ENCODE measurements at regions not wholly inside any gene's neighbourhood (a gene's known extent, or its start where the extent isn't known, plus 50 kb on each side); places are given as distances from the start of the nearest gene placed in this dataset.
"Not testable (repeated sequence)": the region's sequence is repeated elsewhere in the genome, so short reads cannot be mapped to it uniquely, and the experiment has no call there.

DNA sequence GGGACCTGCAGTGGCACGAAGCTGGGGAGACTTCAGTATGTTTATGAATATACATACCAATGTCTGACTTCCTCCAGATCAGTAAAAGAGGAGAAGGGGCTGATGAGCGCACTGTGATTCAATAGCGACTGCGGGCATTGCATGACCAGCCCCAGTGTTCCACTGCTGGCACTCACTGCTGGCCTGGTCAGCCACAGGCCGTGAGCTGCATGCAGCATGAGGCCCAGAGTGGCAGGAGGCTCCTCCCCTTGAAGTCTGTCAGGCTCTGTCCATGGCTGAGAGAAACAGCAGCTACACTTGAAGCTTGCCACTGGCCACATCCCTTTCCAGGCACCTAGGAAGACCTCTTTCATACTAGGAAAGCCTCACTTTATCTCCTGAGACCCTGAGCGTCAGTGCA lies 265.9 kb upstream of the CDYL start:
- no peak overlapping the region for H3K4me3 ChIP-seq (ENCODE audit: low read depth, low read length)

DNA sequence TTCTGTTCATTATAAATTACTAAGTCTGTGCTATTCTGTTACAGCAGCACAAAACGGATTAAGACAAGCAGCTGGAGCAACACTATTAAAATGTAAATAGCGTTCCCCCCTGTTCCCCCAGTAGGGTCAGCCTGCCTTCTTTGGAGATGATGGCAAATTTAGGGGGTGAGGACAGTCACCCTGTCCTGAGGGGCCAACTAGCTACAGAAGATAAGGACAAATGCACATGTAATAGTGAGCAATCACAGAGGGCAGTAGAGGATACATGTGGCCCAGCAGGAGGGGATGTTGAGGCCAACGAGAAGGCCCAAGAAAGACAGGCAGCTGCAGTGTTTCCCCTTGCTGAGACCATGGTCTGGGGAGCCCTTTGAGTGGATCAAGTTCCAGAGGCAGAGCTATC lies 266.7 kb upstream of the CDYL start:
- no peak overlapping the region for H3K4me3 ChIP-seq (ENCODE audit: low read depth, low read length)

DNA sequence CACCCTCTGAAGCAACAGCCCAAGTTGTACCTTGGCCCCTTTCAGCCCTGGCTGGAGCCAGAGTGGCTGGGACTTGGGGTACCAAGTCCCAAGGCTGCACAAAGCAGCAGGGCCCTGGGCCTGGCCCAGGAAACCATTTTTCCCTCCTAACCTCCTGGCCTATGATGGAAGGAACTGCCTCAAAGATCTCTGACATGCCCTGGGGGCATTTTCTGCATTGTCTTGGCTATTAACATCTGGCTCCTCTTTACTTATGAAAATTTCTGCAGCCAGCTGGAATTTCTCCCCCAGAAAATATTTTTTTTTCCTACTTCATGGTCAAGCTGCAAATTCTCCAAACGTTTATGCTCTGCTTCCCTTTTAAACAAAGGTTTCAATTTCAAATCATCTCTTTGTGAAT lies 269.4 kb upstream of the CDYL start:
- H3K4me3 ChIP-seq (ENCODE audit: low read depth, low read length), result no peak overlapping the region

DNA sequence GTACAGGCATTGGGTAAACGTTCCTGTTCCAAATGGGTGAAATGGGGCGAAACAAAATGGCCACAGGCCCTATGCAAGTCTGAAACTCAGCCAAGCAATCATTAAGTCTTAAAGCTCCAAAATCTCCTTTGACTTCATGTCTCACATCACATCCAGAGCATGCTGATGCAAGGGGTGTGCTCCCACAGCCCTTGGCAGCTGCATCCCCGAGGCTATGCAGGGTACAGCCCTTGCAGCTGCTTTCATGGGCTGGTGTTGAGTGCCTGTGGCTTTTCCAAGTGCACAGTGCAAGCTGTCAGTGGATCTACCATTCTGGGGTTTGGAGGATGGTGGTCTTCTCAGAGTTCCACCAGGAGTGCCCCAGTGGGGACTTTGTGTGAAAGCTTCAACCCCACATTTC lies 270.0 kb upstream of the CDYL start:
- H3K4me3 ChIP-seq (ENCODE audit: low read depth, low read length), result no peak overlapping the region

DNA sequence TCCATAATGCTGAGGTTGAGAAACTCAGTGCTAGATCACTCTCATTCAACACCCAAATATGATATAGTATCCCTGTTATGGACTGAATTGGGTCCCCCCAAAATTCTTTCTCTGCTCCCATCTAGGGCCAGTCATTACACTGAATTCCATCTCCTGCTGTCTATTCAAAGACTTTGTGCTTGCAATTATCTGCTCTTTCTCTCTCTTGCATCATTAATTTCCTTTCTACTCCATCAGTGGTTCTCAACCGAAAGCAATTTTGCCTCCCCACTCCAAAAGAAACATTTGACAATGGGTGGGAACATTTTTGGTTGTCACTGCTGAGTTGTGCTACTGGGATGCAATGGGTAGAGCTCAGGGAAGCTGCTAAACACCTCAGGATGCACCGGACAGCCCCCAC lies 271.5 kb upstream of the CDYL start:
- no peak overlapping the region for H3K4me3 ChIP-seq (ENCODE audit: low read depth, low read length)

DNA sequence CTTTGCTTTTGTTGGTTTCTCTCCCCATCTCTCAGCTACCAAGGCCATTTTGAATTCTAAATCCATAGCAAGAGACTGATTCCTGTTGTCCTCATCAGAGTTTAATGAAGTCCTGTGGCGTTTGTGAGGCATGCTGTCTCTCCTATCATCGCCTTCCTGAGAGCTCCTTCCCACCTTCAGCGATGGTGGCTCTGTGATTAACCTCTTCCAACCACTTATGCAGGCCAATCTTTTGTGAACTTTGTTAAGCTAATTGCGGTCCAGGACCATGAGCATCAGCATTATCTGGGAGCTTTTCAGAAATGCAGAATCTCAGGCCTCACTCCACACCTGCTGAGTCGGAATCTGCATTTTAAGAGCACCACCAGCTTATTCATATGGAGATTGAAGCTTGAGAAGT lies 272.5 kb upstream of the CDYL start:
- no peak overlapping the region for H3K4me3 ChIP-seq (ENCODE audit: low read depth, low read length)

DNA sequence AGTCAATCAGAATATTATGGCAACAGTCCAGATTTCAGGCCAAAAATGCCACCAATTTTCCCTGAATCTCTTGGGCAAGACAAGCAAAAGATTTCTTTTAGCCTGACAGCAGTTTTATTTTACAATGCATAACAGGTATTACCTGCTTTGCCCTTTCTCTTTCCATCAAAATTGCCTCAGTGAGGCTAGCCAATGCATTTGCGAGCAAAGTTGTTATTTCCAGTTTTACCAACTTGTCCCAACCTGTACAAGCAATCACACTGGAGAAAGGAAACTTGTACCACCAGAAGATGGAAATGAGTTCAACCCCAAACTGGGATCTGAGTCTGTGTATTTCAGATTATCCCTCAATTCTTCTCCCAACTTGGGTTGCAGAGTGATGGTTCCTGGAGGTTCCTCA lies 279.9 kb upstream of the CDYL start:
- H3K4me3 ChIP-seq (ENCODE audit: low read depth, low read length), result no peak overlapping the region

DNA sequence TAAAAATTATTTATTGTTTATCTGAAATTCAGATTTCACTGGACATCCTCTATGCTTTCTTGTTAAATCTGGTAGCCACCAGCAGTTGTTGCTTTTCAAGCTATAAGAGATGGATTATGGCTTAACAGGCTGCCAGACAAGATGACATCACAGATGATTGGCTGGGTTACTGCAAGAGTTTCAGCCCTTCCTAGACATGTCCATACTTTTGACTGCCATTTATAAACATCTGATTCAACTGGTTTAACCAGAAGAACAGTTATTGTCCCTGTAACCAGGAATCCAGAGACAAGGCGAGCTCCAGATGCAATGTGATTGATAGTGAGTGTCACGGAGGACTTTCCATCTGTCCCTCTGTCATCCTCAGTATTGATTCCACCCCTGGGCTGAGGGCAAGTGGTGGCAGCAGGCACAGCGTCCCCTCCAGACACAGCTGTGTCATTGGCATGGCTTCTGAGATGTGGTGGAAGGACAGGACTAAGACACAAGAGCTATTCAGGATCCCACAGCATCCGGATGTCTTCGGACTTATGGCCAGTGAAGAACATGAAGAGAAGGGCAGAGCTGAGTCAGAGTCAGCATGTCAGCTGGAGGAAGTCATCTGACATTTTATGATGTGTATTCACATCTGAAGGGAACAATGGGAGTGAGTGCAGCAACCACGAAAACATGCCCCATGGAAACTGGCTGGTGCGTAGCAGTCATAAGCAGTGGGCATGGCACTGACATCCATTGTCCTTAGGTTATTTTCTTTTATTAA lies 284.5 kb upstream of the CDYL start:
- H3K4me3 ChIP-seq (ENCODE audit: low read depth, low read length), result no peak overlapping the region

DNA sequence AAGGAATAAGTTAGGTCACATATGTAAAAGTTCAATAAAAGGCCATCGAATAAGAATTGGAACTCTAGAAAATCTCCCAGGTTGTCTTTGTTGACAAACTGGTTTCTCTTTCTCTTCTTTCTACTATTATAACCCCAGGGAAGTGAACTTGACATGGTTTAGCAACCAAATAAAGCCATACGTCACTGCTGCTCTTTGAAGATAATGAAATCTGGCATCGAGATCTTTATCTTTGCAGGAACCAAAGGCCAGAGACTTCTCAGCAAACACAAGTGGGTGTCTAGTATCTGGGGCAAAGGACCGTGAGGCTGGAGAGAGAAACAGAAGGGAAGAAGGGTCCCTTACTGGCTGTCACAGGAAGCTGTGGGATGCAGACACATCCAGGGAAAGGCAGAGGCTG lies 286.7 kb upstream of the CDYL start:
- no peak overlapping the region for H3K4me3 ChIP-seq (ENCODE audit: low read depth, low read length)

DNA sequence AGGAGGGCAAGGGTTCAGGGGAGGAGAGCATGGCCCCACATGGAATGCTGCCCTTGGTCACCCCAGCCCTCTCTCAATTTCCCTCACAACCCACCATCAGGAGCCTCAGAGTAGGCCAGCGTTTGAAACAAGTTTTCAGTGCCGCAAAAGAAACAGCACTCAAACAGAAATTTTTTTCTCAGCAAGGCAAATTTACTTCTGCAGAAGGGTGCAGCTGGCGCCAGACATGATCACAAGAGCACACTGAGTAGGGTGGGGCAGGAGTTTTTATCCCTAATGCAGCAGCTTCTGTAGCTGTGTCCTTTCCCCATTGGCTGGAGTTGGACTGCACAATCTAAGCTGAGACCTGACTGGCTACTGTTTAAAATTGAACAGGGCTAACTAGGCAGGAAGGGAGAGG lies 287.8 kb upstream of the CDYL start:
- H3K4me3 ChIP-seq (ENCODE audit: low read depth, low read length), result no peak overlapping the region

DNA sequence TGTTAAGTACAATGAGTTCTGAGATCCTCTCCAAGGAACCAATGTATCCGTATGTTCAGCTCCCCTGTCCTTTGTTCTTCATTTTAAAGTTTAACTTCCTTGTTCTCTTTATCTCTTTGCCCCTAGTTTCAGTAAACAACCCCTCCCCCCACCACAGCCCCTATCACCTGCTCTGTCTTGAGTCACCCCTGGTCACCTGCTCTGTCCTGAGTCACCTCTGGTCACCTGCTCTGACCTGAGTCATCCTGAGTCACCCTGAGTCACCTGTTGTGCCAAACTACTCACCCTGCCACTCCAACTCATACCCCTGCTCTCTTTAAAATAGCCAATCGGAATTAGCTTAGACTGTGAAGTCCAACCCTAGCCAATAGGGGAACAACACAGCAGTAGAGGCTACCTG lies 288.7 kb upstream of the CDYL start:
- no peak overlapping the region for H3K4me3 ChIP-seq (ENCODE audit: low read depth, low read length)

DNA sequence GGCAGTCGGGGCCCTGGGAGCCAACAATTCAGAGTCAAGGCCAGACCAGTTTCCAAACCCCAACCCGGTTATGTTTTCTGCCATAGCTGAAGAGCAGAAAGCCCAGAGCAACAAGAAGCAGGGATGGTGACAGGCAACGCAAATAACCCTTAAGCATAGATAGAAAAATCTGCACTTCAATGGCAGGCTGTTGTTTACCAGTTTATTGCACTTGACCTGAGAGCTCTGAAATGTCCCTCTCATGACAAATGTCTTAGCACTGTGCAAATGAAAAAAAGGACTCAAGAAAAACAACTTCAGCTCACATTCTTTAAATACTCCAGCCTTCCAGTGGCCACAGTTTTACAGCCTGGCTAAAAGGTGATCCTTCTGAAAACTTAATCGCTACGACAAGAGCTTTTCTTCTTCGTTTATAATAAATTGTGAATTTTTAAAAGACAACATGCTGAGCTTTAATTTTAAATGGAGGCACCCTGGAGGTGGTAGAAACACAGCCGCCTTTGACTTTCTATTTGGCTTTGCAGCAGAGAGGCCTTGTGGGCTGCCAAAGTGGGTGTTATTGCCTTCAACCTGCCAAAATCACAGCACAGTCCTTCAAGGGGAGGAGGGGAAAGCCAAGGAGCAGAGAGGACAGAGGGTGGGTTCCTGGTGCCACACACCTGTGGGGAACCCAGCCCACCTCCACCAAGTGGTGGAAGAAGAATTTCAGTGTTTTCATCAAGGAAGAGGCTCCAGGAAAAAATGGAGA lies 289.5 kb upstream of the CDYL start:
- no peak overlapping the region for H3K4me3 ChIP-seq (ENCODE audit: low read depth, low read length)

DNA sequence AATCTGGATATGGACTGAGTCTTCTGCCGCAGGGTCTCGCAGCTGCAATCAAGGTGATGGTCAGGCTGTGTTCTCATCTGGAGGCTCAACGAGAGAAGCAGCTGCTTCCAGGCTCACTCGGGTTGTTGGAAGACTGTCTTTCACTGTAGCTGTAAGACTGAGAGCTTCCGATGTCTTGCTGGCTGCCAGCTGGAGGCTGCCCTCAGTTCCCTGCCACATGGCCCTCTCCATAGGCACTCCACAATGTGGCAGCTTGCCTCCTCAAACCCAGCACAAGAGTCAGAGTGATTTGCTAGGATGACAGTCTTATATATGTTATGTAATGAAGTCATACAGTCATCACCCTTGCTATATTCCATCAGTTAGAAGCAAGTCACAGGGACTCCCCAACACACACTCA lies 290.5 kb upstream of the CDYL start:
- H3K4me3 ChIP-seq (ENCODE audit: low read depth, low read length), result no peak overlapping the region

DNA sequence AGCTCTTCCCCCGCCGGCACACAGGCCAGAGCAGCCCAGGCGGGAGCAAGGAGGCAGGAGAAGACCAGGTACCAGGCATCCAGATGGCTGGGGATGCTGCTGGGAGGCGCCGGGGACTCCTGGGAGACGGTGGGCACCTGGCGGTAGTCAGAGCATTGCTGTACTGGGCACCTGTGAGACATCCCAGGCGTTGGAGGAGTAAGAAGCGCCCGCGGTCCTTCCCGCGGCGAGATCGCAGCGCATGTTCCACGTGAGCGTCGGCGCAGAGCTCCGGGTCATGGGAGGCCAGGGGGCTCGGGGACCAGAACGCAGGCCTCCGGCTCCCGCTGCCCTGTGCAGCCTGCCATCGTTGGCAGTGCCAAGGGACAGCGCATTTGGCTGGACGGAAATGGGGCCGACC lies 293.7 kb upstream of the CDYL start:
- no peak overlapping the region for H3K4me3 ChIP-seq (ENCODE audit: low read depth, low read length)

DNA sequence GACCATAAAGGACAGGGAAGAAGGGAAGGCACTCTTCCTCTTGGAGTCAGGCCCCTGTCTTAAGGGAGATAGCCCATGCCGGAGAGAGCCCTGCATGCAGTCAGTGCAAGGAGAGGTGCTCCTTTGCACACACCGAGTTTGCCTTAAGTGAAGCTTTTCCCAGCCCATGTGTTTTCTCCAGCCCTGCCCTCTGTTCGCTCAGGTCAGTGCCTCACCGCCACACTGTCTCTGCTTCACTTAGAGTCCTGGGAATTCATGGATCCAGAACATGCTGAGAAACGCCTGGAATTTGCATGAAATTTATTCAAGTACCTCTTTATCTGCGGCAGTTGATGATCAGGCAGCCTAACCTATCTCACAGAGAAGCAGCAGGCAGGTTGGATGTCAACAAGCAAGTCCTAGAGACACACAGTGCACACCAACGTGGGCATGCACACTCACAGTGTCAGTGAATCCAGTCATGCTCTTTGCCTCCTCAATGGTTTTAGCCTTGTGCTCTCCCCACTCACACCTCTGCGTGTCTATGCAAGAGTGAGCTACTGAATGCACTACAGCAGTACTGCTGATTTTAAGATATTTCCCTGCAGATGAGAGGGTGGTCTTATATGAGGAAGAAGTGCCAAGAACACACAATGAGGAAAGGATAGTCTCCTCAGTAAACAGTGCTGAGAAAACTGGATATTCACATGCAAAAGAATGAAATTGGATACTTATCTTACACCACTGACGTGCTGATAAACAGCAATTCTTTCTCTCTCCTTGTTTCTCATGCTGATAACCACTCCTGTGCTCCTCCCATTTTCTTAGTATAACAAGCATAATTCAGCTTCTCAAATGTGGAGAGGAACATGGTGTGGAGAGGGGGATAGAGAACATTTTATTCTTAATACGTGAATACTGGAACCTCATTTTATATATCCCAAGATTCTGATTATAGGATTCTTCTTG lies 295.1 kb upstream of the CDYL start:
- no peak overlapping the region for H3K4me3 ChIP-seq (ENCODE audit: low read depth, low read length)

DNA sequence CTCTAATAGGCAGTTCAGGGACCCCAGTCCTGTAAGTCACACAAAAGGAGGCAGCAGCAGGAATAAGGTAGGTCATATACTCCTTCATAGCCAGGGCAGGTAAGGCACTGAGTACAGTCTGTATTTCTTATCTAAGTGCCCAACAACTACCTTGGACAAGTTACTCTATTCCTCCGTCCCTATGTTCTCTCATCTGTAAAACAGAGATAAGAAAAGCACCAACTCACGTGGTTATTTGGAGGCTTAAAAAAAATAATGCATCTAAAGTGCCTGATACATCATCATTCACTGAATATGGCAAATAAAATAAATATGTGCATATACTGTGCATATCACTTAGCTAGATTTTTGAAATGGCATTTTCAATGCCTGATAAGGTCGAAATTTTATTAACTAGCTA lies 298.1 kb upstream of the CDYL start:
- H3K4me3 ChIP-seq (ENCODE audit: low read depth, low read length), result no peak overlapping the region

DNA sequence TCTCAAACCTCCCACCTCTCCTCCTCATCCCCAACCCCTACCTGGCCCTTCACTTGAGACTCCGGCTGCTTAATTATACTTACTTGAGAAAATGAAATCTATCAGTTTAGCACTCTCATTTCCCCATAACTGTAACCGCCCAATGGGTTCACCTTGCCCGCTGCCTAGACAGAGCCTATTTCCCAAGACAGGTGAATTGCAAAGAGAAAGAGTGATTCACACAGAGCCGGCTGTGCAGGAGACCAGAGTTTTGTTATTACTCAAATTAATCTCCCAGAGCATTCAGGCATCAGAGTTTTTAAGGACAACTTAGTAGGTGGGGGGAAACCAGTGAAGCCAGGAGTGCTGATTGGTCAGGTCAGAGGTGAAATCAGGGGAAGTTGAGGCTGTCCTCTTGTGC lies 301.4 kb upstream of the CDYL start:
- no peak overlapping the region for H3K4me3 ChIP-seq (ENCODE audit: low read depth, low read length)

DNA sequence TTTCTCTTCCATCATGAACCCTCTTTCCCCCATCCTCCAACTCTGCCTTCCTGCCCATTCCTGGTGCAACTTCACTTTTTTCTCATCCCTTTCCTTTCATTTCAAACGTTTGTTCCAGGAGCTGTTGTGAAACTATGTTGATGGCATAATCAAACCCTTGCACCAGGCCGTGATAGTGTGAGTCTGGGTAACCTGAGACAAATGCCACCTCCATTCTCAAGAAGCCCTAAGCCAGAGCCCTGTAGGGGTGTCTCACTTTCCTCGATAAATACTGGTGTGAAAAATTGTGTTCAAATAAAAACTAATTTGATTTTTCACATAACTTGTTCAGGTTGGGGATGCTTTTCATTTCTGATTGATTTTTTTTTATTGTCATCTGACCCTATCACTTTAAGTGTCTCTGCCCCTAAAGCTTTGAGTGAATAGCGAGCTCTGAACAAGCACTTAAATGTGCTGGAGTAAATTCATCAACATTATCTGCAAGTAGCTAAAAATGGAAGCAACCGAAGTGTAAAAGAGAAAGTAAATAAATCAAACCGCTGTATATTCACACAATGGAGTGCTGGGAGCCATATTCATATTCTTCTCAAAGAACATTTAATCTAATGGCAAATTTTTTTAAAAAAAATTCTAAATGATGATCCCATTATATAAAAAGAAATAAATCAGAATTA lies 303.1 kb upstream of the CDYL start:
- no peak overlapping the region for H3K4me3 ChIP-seq (ENCODE audit: low read depth, low read length)

DNA sequence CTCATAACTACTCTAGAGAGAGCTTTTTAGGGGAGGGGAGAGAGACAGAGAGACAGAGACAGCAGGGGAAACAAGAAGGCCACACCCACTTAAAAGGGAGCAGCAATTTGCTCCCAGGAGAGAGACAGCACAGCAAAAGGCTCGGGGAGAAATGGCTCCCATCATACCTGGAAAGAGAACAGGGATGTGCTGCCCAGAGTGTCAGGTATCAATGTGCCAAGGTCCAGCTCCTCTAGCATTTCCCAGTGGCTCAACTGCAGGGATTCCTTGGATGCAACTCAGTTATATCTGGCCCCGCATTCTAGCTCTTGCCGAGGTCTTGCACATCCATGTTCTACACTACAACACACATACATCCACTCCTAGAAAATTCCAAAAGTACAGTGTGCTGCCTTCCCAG lies 304.0 kb upstream of the CDYL start:
- no peak overlapping the region for H3K4me3 ChIP-seq (ENCODE audit: low read depth, low read length)

DNA sequence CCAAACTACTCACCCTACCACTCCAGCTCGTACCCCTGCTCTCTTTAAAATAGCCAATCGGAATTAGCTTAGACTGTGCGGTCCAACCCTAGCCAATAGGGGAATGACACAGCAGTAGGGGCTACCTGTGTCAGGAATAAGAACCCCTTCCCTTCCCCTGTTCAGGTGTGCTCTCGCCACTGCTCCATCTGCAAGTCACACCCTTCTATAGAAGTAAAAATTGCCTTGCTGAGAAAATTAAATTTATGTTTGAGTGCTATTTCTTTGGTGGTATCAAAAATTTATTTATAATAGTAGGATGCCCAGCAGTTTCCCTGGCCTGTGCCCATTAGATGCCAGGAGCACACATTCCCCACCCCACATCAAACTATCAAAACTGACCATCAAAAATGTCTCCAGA lies 304.7 kb upstream of the CDYL start:
- H3K4me3 ChIP-seq (ENCODE audit: low read depth, low read length), result not testable (repeated sequence)

DNA sequence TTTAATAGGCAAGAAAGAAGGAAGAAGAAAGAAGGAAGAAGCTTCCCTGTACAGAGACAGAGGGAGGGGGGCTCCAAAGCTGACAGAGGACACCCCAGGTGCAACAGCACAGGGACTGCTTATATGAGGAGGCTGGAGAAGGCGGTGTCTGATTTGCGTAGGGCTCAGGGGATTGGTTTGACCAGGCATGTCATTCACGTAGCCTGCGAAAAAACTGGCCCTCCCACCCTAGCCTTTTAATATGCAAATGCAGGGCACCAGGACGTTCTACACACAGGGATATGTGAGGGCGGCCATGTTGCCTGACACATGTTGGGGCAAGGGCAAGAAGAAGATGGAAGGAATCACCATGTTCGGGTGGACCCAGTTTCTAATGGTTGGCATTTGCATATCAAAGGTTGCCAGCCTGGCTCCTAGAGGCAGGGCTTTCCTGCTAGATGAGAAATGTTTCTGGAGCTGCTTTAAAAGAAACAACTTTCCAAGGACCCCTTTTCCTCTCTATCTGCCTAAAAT lies 305.4 kb upstream of the CDYL start:
- H3K4me3 ChIP-seq (ENCODE audit: low read depth, low read length), result no peak overlapping the region
